HL-60 (cell line): ENCODE measurements at regions not wholly inside any gene's neighbourhood (a gene's known extent, or its start where the extent isn't known, plus 50 kb on each side); places are given as distances from the start of the nearest gene placed in this dataset.

Experiments
- DNase-seq, 2 experiments: peaks; one replicate each; pipeline ENCODE4 v3.0.0-alpha.2; 2010 to 2020; ENCODE audit warnings: low read depth in 1 of 2, low spot score in 1 of 2
- H3K27ac ChIP-seq: fragments of 250-450 bp; sonication (Bioruptor Pico); replicated peaks from 2 replicates; pipeline ENCODE4 v1.5.1; 2020; ENCODE audit warnings: mild to moderate bottlenecking, moderate library complexity
- H3K27me3 ChIP-seq: fragments of 250-450 bp; sonication (Bioruptor Pico); 2 replicates; pipeline ENCODE4 v1.5.1; 2021; ENCODE audit warnings: mild to moderate bottlenecking, moderate library complexity; ENCODE audit not compliant: insufficient read depth, poor library complexity, severe bottlenecking
- H3K4me3 ChIP-seq: replicated peaks from 2 replicates; pipeline ENCODE4 v1.5.1; 2011; ENCODE audit warnings: mild to moderate bottlenecking, control low read depth, low read length; ENCODE audit not compliant: insufficient read depth
- GABPA ChIP-seq: IDR thresholded peaks from 2 replicates; pipeline ENCODE4 v1.6.1; 2012; ENCODE audit warnings: low read depth
- POLR2AphosphoS5 ChIP-seq: IDR thresholded peaks from 2 replicates; pipeline ENCODE4 v1.6.1; 2012; ENCODE audit warnings: low read depth
- SPI1 ChIP-seq: IDR thresholded peaks from 2 replicates; pipeline ENCODE4 v1.6.1; 2012; ENCODE audit warnings: low read depth, mild to moderate bottlenecking, borderline replicate concordance
- TF ChIP-seq, protein P1 (sequence below): IDR thresholded peaks from one replicate; pipeline ENCODE4 v1.5.1; 2011; ENCODE audit warnings: low read length, control low read depth, inconsistent platforms; ENCODE audit not compliant: insufficient read depth
- TF ChIP-seq, protein P2 (sequence below): IDR thresholded peaks from 2 replicates; pipeline ENCODE4 v1.6.1; 2012; ENCODE audit warnings: low read depth; ENCODE audit not compliant: insufficient replicate concordance

- H3K27ac ChIP-seq: no peak overlapping the region
- TF ChIP-seq, protein P1, sequence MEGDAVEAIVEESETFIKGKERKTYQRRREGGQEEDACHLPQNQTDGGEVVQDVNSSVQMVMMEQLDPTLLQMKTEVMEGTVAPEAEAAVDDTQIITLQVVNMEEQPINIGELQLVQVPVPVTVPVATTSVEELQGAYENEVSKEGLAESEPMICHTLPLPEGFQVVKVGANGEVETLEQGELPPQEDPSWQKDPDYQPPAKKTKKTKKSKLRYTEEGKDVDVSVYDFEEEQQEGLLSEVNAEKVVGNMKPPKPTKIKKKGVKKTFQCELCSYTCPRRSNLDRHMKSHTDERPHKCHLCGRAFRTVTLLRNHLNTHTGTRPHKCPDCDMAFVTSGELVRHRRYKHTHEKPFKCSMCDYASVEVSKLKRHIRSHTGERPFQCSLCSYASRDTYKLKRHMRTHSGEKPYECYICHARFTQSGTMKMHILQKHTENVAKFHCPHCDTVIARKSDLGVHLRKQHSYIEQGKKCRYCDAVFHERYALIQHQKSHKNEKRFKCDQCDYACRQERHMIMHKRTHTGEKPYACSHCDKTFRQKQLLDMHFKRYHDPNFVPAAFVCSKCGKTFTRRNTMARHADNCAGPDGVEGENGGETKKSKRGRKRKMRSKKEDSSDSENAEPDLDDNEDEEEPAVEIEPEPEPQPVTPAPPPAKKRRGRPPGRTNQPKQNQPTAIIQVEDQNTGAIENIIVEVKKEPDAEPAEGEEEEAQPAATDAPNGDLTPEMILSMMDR: no peak
- TF ChIP-seq, protein P2, sequence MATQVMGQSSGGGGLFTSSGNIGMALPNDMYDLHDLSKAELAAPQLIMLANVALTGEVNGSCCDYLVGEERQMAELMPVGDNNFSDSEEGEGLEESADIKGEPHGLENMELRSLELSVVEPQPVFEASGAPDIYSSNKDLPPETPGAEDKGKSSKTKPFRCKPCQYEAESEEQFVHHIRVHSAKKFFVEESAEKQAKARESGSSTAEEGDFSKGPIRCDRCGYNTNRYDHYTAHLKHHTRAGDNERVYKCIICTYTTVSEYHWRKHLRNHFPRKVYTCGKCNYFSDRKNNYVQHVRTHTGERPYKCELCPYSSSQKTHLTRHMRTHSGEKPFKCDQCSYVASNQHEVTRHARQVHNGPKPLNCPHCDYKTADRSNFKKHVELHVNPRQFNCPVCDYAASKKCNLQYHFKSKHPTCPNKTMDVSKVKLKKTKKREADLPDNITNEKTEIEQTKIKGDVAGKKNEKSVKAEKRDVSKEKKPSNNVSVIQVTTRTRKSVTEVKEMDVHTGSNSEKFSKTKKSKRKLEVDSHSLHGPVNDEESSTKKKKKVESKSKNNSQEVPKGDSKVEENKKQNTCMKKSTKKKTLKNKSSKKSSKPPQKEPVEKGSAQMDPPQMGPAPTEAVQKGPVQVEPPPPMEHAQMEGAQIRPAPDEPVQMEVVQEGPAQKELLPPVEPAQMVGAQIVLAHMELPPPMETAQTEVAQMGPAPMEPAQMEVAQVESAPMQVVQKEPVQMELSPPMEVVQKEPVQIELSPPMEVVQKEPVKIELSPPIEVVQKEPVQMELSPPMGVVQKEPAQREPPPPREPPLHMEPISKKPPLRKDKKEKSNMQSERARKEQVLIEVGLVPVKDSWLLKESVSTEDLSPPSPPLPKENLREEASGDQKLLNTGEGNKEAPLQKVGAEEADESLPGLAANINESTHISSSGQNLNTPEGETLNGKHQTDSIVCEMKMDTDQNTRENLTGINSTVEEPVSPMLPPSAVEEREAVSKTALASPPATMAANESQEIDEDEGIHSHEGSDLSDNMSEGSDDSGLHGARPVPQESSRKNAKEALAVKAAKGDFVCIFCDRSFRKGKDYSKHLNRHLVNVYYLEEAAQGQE: no peak
- no peak for TF ChIP-seq POLR2AphosphoS5
- TF ChIP-seq SPI1: no peak
- TF ChIP-seq GABPA: no peak
Measured at GRCh38 chr1:22234476-22235030, 91.7 kb upstream of the WNT4 start.

DNA sequence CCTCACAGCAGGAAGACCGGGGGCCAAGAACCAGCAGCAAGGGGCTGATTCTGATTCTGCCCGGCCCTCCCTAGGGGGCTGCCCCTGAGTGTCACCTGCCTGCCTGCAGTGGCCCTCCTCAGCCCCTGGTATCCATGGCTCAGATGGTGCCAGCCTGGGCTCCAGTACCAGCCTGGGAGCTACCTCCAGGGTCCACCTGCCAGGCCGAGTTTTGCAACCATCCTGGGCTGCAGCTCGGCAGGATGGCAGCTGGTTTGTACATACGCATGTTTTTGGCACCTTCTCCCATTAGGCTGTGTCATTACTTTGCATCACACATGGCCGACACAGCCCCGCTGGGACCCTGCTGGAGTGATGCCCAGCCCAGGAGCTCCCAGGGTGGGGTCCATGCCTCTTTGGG, 93.3 kb upstream of the WNT4 start:
- Histone ChIP-seq H3K4me3 (no peak overlapping the region), H3K27ac (no peak overlapping the region), H3K27me3 (peaks cover 13% of the 10 kb centered on the region)
- TF ChIP-seq, protein P2: no peak
- TF ChIP-seq, protein P1: no peak
- TF ChIP-seq GABPA (no peak), SPI1 (no peak), POLR2AphosphoS5 (no peak)
- no peak for DNase-seq

More at GRCh38 chr1:22234476-22235030, 91.7 kb upstream of the WNT4 start:
- Histone ChIP-seq H3K4me3 (no peak overlapping the region), H3K27me3 (peaks cover 13% of the 10 kb centered on the region)
- no peak for DNase-seq

- no peak for DNase-seq
- Histone ChIP-seq H3K4me3 (no peak overlapping the region), H3K27ac (no peak overlapping the region), H3K27me3 (peaks cover 13% of the 10 kb centered on the region)
- no peak for TF ChIP-seq GABPA
- no peak for TF ChIP-seq SPI1
- TF ChIP-seq, protein P1: no peak
- no peak for TF ChIP-seq POLR2AphosphoS5
- TF ChIP-seq, protein P2: no peak
Measured at GRCh38 chr1:22236900-22237299, 94.0 kb upstream of the WNT4 start.
